ENCODE measurements at regions not wholly inside any gene's neighbourhood (a gene's known extent, or its start where the extent isn't known, plus 50 kb on each side); places are given as distances from the start of the nearest gene placed in this dataset.

DNA sequence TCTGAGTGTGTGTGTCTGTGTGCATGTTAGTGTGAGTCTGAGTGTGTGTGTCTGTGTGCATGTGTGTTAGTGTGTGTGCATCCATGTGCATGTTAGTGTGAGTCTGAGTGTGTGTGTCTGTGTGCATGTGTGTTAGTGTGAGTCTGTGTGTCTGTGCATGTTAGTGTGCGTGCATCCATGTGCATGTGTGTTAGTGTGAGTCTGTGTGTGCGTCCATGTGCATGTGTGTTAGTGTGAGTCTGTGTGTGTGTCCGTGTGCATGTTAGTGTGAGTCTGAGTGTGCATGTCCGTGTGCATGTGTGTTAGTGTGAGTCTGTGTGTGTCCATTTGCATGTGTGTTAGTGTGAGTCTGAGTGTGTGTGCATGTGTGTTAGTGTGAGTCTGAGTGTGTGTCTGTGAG, 76.6 kb upstream of the ACTRT2 start:
- H3K27ac Mint-ChIP-seq, result no peak overlapping the region
- H3K27me3 Mint-ChIP-seq, result no peaks in the 10 kb centered on the region
- peaks cover 12% of the 10 kb centered on the region for H3K9me3 Mint-ChIP-seq (ENCODE audit: low read depth)
- no peaks in the 10 kb centered on the region for H3K4me1 Mint-ChIP-seq (ENCODE audit: low read depth)
- DNase-seq (ENCODE audit: low spot score, unreplicated experiment), result no peak
- H3K36me3 Mint-ChIP-seq (ENCODE audit: insufficient read depth), result peaks cover 2% of the 10 kb centered on the region
- H3K4me3 Mint-ChIP-seq (ENCODE audit: low read depth), result no peak overlapping the region
- TF ChIP-seq, protein P1, sequence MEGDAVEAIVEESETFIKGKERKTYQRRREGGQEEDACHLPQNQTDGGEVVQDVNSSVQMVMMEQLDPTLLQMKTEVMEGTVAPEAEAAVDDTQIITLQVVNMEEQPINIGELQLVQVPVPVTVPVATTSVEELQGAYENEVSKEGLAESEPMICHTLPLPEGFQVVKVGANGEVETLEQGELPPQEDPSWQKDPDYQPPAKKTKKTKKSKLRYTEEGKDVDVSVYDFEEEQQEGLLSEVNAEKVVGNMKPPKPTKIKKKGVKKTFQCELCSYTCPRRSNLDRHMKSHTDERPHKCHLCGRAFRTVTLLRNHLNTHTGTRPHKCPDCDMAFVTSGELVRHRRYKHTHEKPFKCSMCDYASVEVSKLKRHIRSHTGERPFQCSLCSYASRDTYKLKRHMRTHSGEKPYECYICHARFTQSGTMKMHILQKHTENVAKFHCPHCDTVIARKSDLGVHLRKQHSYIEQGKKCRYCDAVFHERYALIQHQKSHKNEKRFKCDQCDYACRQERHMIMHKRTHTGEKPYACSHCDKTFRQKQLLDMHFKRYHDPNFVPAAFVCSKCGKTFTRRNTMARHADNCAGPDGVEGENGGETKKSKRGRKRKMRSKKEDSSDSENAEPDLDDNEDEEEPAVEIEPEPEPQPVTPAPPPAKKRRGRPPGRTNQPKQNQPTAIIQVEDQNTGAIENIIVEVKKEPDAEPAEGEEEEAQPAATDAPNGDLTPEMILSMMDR (IDR thresholded peaks at IDR 0.05; ENCODE audit: unreplicated experiment), result no peak

DNA sequence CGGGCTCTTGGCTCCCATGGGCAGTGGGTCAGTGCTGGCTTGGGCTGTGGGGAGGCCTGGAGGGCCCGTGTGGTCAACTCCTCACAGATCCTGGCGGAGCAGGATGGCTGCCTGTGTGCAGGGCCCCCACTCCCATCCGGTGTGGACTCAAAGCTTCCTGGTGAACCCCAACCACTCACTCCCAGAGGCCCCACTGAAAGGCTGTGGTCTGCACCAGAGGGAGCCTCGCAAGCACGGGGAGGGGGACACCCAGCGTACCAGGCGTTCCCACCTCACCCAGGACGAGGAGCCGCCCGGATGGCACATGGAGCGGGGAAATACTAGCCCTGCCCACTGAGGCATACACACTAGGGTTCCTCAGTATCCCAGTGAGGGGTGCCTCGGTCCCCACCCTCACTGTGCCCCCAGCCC, 75.4 kb upstream of the ACTRT2 start:
- Mint-ChIP-seq H3K9me3 (ENCODE audit: low read depth) (peaks cover 19% of the 10 kb centered on the region), H3K27me3 (no peaks in the 10 kb centered on the region), H3K4me1 (ENCODE audit: low read depth) (no peaks in the 10 kb centered on the region), H3K27ac (no peak overlapping the region), H3K36me3 (ENCODE audit: insufficient read depth) (peaks cover 2% of the 10 kb centered on the region), H3K4me3 (ENCODE audit: low read depth) (no peak overlapping the region)
- DNase-seq (ENCODE audit: low spot score, unreplicated experiment), result no peak
- TF ChIP-seq, protein P1 (IDR thresholded peaks at IDR 0.05; ENCODE audit: unreplicated experiment), result no peak

DNA sequence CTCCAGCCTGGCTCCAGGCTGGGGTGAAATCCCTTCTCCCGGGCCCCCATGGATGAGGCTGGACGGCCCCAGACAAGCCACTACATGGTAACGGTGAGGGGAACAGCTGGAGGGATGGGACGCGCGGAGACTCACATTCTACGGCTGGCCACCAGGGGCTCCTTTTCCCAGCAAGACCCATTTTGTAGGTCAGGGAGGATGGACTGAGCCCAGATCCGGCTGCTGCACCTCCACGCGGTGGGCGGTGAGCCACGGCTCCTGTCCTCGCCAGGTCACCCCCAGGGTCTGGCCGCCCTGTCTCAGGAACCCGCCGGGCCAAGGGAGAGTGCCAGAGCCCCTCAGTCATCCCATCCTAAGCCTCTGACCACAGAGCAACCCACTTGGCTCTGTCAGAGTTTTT, 75.0 kb upstream of the ACTRT2 start:
- DNase-seq (ENCODE audit: low spot score, unreplicated experiment), result no peak
- peaks cover 2% of the 10 kb centered on the region for H3K36me3 Mint-ChIP-seq (ENCODE audit: insufficient read depth)
- peaks cover 17% of the 10 kb centered on the region for H3K9me3 Mint-ChIP-seq (ENCODE audit: low read depth)
- no peaks in the 10 kb centered on the region for H3K4me1 Mint-ChIP-seq (ENCODE audit: low read depth)
- TF ChIP-seq, protein P1 (IDR thresholded peaks at IDR 0.05; ENCODE audit: unreplicated experiment), result no peak
- H3K27ac Mint-ChIP-seq, result no peak overlapping the region
- no peak overlapping the region for H3K4me3 Mint-ChIP-seq (ENCODE audit: low read depth)
- no peaks in the 10 kb centered on the region for H3K27me3 Mint-ChIP-seq

DNA sequence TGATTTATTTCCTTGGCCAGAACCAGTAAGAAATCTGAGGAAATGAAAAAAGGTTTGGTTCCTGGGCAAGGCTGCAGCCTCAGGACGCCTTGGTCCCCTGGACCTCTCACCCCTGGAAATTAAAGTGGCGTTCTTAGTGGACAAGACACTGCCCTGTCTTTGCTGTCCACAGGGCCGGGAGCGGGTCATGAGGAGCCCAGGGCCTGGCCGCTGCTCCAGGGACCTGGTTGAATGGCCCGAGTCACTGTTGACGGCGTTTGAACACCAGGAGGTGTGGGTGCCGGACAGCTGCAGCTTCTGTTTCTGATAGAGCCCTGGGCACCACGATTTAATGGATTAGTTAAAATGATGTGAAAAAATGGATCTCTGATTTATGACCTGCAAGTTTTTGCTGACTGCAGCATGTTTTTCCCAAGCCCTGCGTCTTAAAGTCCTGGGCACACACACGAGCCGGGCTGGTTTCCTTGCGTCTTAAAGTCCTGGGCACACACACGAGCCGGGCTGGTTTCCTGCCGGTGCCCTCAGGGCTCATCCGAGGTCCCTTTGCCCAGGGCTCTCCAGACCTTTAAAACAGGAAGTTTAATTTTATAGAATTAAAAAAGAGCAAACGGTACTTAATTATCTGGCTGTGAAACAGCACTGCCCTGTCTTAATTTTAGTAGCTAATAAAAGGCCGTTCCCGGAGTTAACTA, 74.1 kb upstream of the ACTRT2 start:
- H3K9me3 Mint-ChIP-seq (ENCODE audit: low read depth), result peaks cover 17% of the 10 kb centered on the region

DNA sequence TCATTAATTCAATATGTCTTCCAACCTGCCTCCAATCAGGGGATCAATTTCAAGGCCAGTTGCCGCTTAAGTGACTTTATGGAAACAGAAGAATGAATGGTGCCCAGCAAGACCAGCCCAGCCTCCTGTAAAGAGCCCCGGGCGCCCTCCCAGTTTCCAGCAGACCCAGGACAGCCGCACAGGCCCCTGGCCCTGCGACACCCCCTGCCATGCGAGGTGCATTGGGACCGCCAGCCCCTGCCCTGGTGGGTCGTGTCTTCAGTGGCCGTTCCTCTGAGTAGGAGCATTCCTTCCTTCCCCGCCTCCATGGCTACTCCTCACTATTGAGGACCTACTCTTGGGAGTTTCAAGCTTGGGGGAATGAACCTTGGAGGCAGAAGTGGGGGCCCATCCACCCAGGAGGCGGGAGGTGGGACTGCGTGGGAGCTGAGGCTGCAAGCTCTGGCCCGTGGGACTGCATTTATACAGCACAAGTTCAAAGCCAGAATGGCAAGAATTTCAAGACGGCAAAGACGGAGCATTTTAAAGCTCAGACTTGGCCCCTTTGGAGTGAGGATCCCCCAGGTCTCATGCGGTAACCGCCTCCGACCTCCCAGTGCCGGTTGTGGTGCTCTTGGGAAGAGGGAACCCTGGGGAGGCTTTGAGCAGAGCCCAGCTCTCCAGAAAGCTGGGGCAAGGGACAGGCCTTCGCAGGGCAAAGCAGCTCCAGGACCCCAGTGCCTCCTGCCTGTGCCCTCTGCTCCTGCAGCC, 73.1 kb upstream of the ACTRT2 start:
- TF ChIP-seq, protein P1 (IDR thresholded peaks at IDR 0.05; ENCODE audit: unreplicated experiment), result no peak
- DNase-seq (ENCODE audit: low spot score, unreplicated experiment), result no peak
- H3K4me3 Mint-ChIP-seq (ENCODE audit: low read depth), result no peak overlapping the region
- peaks cover 18% of the 10 kb centered on the region for H3K9me3 Mint-ChIP-seq (ENCODE audit: low read depth)
- H3K27me3 Mint-ChIP-seq, result no peaks in the 10 kb centered on the region
- H3K36me3 Mint-ChIP-seq (ENCODE audit: insufficient read depth), result no peaks in the 10 kb centered on the region
- H3K27ac Mint-ChIP-seq, result no peak overlapping the region
- no peaks in the 10 kb centered on the region for H3K4me1 Mint-ChIP-seq (ENCODE audit: low read depth)

More for the DNA sequence above, 74.1 kb upstream of the ACTRT2 start:
- DNase-seq (ENCODE audit: low spot score, unreplicated experiment), result no peak
- Mint-ChIP-seq H3K4me3 (ENCODE audit: low read depth) (no peak overlapping the region), H3K27me3 (no peaks in the 10 kb centered on the region), H3K36me3 (ENCODE audit: insufficient read depth) (no peaks in the 10 kb centered on the region), H3K27ac (no peak overlapping the region), H3K4me1 (ENCODE audit: low read depth) (no peaks in the 10 kb centered on the region)
- TF ChIP-seq, protein P1 (IDR thresholded peaks at IDR 0.05; ENCODE audit: unreplicated experiment), result no peak
